ENCODE measurements at regions not wholly inside any gene's neighbourhood (a gene's known extent, or its start where the extent isn't known, plus 50 kb on each side); places are given as distances from the start of the nearest gene placed in this dataset.

- no peak for DNase-seq (ENCODE audit: low read depth)
These were observed 560.5 kb upstream of the ZNF717 start for GRCh38 chr3:76345878-76346277.

DNA sequence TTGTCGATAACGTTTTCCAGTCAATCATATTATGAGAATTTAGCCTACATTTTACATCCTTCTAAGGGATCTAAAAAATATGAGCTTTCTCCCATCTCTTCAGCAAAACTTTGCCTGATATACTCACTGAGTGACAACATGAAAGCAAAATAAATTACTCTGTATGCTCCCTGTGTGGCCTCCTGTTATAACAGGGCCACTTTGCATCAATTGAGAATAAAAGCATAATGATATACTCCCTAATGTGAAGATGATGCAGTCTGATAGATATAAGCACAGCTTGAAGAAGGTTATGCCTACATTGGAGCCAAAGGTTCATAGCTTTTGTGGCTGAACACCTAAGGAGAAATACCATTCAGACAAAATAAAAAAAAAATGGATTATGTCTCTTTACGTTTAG lies 561.3 kb upstream of the ZNF717 start:
- no peak for DNase-seq (ENCODE audit: low read depth)

- DNase-seq (ENCODE audit: low read depth) = no peak
These were observed 564.5 kb upstream of the ZNF717 start for GRCh38 chr3:76349715-76350480.

DNA sequence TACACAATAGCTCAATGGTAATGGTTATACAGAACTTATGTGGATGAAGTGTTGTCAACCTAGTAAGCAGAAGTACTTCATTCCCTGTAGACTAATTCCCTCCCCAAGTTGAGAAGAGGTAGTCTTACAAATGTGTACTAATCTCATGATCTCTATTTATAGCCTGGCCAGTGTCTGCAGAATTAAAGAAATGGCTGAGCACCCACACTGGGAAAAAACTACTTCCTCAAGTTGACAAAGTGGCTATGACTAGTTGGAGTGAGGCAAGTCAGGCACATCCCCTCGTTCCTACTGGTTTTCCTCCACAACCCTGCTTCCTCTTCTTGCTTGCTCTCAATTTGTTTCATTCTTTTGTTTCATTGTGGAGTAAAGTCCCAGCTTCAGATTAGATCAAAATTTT lies 566.7 kb upstream of the ZNF717 start:
- DNase-seq (ENCODE audit: low read depth) = no peak

DNA sequence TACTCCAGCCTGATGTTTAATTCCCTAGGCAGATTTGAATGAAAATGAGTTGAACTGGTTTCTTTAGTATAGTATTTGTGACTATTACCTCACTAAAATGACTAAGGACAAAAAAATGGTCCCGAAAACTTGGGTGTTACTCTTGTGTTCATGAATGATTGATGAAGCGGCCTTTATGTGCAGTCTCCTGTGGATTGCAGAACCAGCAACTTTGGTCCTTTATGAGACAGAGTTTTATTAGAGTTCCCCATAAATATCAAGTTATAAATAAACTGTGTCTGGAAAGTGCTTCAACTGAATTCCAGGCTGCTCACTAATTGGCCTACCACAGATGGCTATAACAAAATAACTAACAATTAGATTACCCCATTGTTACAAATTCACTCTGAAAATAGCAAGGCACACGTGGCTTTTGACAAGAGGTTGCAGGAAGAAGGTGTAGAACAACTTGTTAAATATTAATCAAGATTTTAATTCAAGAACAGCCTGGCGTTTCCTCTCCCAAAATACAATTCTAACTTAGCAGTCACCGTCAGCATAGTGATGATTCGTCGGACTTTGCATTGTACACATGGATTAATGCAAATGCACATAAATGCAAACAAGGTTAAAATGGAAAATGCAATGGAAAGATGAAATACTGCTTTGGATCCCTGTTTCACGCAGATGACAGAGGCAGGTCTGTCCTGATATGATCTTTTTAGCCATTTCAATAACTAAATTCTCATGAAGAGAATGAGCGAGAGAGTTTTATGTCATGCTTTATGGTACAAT lies 567.3 kb upstream of the ZNF717 start:
- no peak for DNase-seq (ENCODE audit: low read depth)

GRCh38 chr3:76353683-76354082 lies 568.3 kb upstream of the ZNF717 start:
- no peak for DNase-seq (ENCODE audit: low read depth)

DNA sequence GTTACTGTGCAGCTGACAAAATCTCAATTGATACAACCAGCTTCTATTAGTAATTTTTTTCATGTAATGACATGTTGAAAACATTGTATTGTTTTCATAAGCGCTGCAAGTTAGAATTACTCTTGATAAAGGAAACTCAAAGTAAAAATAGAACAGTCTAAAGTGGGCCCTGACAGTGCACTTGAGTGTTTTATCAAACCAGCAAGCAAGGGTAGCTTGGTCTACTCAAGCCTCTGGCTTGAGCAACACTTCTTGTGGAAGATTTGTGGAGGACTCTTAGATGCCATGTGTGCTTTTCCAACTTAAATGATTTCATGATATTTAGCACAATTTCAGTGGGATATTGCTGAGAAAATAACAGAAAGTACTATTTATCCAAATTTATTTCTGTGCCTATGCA lies 575.7 kb upstream of the ZNF717 start:
- no peak for DNase-seq (ENCODE audit: low read depth)

GRCh38 chr3:76362643-76363042 lies 577.3 kb upstream of the ZNF717 start:
- no peak for DNase-seq (ENCODE audit: low read depth)

- DNase-seq (ENCODE audit: low read depth) = no peak
These were observed 579.9 kb upstream of the ZNF717 start for GRCh38 chr3:76365275-76365674.

GRCh38 chr3:76367281-76367680 lies 581.9 kb upstream of the ZNF717 start:
- peak; percentile 2 for DNase-seq (ENCODE audit: low read depth)

DNA sequence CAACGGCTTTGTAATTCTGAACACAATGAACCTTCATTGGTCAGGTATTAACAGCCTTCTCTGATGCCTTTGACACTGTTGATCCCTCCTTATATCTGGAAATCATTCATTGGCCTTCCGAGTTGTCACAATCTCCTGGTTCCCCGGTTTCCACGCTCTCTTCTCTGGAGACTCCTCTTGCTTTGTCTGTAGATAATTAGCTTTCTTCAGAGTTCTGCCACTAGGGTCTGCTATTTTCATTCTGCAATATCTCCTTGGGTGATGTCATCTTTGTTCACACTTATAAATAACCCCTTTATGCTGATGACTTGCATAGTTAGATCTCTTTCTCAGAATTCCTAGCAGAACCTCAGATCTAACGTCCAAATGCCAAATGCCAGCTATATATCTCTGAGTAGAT lies 583.8 kb upstream of the ZNF717 start:
- no peak for DNase-seq (ENCODE audit: low read depth)

DNA sequence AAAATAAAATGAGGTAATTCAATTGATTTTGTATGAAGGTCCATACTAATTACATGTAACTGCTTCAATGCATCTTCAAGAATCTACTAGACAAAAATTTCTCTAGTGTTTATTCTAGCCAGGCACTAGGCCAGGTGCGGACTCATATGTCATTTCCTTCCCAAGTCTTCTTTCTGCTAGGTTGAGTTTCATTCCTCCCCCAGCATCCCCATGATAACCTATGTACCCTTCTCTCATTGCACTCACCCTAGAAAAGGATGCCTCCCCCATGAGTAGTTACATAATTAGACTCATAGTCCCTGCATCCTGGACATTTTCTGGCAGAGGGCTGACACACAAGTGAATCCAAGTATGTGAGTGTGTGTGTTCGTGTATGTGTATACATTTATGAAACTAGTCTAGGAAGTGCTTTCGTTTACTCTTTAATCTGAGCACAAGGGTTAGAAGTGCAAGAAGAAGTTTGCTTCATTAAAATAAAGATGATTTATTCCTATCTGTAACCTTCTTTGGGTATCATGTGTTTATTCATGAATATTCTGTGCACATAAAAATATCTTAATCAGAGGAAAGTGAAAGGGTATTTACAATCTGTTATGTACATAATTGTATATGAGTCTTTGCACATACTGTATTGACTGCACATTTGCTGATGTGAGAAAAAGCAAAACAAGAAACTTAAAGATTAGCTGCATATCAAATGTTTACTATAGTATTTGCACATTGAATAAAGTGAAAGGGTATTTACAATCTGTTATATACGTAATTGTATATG lies 585.6 kb upstream of the ZNF717 start:
- DNase-seq (ENCODE audit: low read depth) = no peak

DNA sequence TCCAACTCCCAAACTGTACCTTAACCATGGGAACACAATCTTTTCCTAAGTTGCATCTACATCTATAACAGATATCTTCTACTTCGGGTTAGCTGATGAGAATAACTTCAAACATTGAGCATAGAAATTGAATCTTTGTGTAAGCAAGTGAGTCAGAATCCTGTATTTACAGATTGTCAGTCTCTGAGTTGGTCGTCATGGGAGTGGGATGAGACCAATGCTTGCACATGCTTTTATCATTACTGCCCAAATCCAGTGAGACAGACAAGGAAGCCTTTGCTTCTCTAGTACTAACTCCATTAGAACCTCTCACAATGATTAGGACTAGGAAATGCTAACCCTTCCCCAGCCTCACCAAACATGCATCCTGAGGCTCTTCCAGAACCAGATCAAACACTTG lies 587.1 kb upstream of the ZNF717 start:
- DNase-seq (ENCODE audit: low read depth) = no peak

DNA sequence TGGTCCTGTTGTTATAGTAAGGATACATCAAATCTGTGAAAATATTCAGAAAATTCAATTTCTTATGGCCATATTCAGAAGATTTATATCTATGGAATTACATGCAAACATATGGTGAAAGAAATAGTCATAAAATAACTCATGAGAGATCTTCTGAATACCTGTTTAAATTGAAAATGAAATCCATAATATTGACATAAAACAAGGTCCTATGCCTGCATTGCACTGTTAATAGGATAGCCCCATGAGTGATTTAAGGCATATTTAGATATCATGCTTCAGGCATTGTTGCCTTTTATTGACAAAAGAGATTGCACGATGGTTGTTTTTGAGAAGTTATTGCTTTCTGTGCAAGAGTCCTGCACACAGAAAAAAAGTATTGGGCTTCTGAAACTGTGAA lies 591.7 kb upstream of the ZNF717 start:
- no peak for DNase-seq (ENCODE audit: low read depth)

DNA sequence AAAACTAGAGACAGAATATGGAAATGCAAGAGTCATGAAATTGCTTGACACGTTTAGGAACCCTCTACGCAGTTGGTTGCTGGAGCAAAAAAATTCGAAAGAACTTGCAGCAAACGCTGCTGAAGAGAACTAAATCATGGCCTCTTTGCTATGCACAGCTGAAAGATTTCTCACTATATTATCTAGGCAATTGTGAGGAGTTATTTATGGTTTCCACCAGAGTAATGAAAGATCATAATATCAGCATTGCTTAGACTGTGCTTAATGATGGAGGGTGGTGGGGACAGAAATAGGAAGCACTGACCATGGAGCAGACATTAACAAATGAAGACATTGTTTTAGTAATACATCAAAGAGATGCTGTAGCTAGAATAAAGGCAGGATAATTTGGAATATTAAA lies 593.4 kb upstream of the ZNF717 start:
- DNase-seq (ENCODE audit: low read depth) = no peak

GRCh38 chr3:76383781-76384180 lies 598.4 kb upstream of the ZNF717 start:
- no peak for DNase-seq (ENCODE audit: low read depth)

- no peak for DNase-seq (ENCODE audit: low read depth)
These were observed 601.7 kb upstream of the ZNF717 start for GRCh38 chr3:76387000-76387399.

GRCh38 chr3:76400141-76400540 lies 614.8 kb upstream of the ZNF717 start:
- no peak for DNase-seq (ENCODE audit: low read depth)

DNA sequence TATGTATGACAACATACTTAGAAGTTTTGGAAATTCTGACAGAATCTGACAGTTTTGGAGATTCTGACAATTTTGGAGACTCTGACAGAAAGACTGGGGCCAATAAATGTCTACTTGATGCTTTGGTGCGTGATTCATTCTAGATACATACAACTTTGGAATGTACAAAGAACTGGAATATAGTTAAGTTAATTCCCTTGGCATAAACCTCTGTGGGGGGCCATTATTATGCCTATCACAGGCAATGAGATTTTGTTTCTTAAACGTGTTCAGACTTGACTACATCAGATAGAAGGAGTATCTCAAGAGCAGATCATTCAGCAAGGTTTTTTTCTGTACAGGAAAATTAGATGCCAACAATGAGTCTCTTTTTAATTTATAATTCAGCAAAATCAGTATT lies 617.6 kb upstream of the ZNF717 start:
- DNase-seq (ENCODE audit: low read depth) = no peak

DNA sequence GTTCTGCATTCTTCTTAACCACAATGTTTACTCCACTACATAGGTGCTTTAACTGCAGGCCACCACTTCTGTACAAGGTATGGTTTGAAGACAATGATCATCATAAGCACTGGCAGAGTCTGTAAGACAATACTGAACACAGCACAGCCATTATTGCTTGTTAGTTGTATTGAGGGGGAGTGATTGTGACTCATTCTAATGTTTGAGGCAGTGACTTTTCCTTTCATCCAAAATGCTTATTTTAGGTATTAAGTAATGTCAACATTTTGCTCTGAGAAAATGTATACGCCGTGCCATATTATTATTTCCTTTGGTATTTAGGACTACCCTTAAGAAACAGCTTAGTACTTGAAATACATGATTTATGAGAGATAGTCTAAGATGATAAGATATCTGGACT lies 618.2 kb upstream of the ZNF717 start:
- no peak for DNase-seq (ENCODE audit: low read depth)

DNA sequence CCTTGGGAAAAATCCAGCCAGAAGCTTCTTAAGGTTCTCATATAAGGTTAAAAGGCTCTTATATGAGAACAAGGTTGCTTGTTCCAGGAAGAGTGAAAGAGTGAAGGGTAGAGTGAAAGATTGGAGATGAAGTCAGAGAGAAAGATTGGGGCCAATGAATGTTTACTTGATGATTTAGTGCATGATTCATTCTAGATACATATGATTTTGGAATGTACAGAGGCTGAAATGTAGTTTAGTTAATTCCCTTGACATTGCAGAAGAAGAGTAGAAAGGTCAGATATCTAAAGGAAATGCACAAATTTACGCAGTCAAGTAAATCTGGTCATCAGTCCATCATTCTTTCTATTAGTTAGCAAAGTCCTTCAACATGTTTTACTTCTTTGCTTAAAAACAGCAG lies 619.8 kb upstream of the ZNF717 start:
- DNase-seq (ENCODE audit: low read depth) = no peak

- no peak for DNase-seq (ENCODE audit: low read depth)
These were observed 625.5 kb upstream of the ZNF717 start for GRCh38 chr3:76410762-76411281.

DNA sequence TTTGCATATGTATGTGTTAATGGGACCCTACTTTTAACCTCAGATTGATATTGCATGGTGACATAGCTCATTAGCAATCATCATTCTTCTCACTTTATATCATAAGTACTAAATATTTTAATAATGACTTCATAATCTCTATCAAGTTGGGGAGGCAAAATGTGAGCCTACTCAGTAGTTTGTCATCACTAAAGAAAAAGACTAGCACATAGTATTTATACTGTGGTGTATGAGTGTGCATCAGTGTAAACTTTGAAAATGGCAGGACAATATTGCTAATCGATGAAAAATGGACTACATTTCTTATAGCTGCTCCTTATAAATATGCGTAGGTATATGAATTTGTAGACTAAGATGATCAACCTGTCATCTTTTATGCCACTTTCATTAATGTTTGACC lies 624.5 kb upstream of the ROBO2 start:
- no peak for DNase-seq (ENCODE audit: low read depth)
